Stimulated activated CD8-positive, alpha-beta memory T cell treated with anti-CD3 and anti-CD28 coated beads, Interleukin-4, amount 100 ng/mL, for 24 hours (primary cell): ENCODE measurements at regions not wholly inside any gene's neighbourhood (a gene's known extent, or its start where the extent isn't known, plus 50 kb on each side); places are given as distances from the start of the nearest gene placed in this dataset.
"Not testable (repeated sequence)": the region's sequence is repeated elsewhere in the genome, so short reads cannot be mapped to it uniquely, and the experiment has no call there.

ENCODE experiments used
- DNase-seq: peaks from one replicate; pipeline ENCODE4 v3.0.0-alpha.2; 2020; ENCODE audit warnings: low read depth

- no peak for DNase-seq
Measured at GRCh38 chr20:12949429-12949980, 59.3 kb upstream of the SPTLC3 start.

- not testable (repeated sequence) for DNase-seq
Measured at GRCh38 chr20:12954254-12954653, 54.5 kb upstream of the SPTLC3 start.

- no peak for DNase-seq
Measured at GRCh38 chr20:12955611-12956010, 53.2 kb upstream of the SPTLC3 start.

GRCh38 chr20:12956303-12956702 is 52.5 kb upstream of the SPTLC3 start:
- no peak for DNase-seq

- no peak for DNase-seq
Measured at GRCh38 chr20:12957968-12958367, 50.8 kb upstream of the SPTLC3 start.
